Stimulated activated CD4-positive, alpha-beta T cell treated with anti-CD3 and anti-CD28 coated beads, Interleukin-2, amount 100 ng/mL, for 4 hours (primary cell): ENCODE measurements at regions not wholly inside any gene's neighbourhood (a gene's known extent, or its start where the extent isn't known, plus 50 kb on each side); places are given as distances from the start of the nearest gene placed in this dataset.
"Not testable (repeated sequence)": the region's sequence is repeated elsewhere in the genome, so short reads cannot be mapped to it uniquely, and the experiment has no call there.

ENCODE experiments used
- DNase-seq: peaks from one replicate; pipeline ENCODE4 v3.0.0-alpha.2; 2020; ENCODE audit warnings: low read depth

DNA sequence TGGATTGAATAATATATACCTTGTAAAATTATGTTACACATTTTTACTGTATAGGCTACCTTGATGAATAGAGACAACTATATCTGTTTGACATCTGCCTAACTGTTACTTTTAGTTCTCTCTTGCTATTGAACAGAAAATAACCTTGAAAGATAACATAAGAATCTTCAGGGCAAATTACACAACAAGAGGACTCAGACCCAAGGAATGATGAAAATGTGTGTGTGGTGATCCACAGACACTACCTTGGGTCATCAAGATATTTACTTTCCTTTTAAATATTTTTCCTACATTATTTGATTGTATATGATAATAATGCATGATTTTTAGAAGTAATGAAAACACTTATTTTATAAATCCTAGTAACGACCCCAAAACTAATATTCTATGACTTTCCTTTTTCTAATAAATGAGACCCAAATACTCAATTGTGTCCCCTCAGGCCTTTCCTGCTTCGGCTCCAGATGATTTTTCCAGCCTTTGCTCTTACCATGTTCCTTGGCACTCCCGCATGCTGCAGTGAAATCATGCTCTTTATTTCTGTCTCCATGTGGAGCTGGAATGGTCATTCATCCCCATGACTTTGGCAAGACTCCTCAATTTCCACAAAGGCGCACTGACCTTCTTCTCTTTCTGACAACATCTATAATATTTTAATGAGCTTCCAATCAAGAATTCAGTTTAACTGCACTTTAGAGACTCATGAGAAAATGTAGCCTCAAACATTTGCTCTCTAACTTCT is 187.6 kb downstream of the EPM2A start:
- DNase-seq: no peak

DNA sequence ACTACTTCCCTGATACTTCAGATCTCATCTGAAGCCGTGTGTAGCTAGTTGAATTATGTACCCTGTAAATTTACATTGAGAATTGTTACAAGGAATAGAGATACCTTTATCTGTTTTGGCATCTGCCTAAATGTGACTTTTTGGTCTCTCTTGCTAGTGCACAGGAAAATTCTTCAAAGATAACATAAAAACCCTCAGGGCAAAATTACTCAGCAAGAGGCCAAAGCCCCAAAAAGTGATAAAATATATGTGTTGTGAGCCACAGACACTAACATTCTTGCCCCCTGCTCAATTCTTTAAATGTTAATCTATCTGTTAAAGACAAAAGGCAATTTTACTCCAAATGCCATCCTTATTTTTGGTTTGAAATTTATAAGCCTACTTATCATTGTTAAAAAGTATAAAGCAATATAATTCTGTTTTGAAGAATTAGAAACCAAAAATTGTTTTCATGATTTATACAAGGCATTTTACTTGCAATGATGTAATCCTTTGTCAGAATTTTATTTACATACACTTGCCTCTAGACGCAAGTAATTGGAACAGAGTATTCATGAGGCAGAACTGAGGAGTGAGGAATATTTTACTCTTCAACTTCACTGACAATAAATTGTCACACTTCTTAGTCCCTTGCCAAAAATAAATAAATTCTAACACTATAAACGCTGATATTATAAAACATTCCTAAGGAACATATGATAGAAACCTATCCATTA is 186.2 kb downstream of the EPM2A start:
- DNase-seq: no peak

DNA sequence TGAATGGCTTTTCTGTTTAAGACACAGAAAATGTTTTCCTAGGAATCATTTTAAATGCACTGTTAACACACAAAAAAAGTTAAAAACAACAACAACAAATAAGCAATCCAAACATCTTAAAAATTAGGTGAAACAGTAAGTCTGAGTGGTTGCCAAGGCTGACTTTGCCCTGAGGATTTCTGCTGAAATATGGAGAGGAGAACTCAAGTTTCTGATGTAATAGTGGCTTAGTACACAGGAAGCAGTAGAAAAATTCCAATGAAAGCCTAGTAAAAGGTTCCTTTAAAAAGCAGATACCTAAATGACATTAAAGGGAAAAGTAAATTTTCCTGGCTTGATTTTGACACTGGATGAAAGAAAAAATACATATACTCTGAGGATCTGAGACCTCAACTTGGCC is 184.2 kb downstream of the EPM2A start:
- DNase-seq: no peak

DNA sequence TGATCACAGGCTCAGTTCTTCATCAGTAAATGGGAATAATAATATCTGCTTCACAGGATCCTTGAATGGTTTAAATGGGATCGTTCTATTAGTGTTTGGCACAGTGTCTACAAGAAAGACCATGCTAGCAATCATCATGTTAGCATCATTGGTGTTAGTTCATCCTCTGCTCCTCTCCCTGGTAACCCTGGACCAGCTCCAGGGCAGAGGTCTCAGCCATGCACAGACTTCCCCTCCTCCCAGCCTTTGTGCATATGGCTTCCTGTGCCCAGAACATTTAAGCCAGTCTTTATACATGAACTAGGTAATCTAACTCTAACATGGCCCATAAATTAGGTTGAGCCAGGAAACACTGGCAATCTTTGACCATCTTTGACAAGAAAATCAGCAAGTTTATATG is 180.2 kb downstream of the EPM2A start:
- no peak for DNase-seq

DNA sequence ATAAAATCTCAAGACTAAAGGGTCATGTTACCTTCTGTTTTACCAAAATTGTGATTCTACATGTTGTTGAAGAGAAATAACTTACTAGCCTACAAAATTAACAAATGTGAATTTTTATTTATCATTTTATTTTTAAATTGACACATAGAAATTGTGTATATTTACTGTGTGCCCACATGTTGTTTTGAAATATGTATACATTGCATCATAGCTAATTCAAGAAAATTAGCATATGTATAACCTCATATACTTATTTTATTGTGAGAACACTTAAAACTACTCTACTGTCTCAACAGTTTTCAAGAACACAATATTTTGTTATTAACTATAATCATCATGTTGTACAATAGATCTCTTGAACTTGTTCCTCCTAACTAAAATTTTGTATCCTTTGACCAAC is 177.8 kb downstream of the EPM2A start:
- DNase-seq: no peak

DNA sequence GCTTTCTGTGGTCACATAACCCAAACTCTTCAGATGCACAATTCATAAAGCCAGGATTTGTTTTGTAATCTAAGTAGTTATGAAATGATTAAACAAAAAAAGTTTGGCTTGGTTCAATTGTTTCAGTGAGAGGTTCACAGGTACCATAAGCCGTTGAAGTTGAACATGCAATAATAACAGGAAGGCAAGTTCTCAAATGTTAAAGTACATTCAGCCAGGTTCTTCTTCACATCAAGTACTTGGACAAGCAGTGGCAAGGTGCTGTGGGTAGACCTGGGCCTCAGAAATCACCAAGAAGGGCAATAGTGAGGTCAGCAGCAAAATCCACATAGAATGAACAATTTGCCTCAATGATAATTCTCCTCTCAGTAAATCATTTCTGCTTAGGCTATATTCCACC is 175.5 kb downstream of the EPM2A start:
- DNase-seq: no peak

DNA sequence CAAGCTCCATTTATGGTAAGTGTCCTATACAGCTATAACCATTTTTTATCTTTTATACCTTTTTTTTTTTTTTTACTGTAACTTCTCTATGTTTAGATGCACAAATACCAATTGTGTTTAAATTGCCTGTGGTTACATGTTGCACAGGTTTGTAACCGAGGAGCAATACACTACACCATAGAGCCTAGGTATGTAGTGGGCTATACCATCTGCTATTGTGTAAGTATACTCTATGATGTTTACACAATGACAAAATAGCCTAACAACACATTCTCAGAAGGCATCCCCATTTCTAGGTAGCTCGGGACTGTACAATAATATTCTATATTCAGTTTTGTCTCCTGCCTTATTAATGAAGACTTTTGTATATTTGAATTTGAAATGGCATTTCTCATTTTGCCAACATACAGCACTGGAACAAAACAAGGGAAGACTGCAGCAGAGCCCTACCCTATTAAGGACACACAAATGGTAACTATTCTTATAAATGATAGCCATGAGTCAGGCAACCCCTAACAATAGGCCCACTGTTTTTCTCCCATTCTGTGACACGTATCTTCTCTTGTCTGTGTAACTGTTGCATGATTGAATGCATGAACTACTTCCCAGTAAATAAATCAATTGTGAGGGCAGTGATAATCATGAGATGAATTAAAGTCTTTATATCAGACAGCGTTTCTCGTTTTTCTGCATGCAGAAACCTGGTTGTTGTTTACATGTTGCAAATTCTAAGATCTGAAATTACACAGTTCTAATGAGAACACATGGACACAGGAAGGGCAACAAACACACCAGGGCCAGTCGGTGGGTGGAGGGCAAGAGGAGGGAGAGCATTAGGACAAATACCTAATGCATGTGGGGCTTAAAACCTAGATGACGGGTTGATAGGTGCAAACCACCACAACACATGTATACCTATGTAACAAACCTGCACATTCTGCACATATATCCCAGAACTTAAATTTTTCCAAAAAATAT is 173.9 kb downstream of the EPM2A start:
- no peak for DNase-seq

DNA sequence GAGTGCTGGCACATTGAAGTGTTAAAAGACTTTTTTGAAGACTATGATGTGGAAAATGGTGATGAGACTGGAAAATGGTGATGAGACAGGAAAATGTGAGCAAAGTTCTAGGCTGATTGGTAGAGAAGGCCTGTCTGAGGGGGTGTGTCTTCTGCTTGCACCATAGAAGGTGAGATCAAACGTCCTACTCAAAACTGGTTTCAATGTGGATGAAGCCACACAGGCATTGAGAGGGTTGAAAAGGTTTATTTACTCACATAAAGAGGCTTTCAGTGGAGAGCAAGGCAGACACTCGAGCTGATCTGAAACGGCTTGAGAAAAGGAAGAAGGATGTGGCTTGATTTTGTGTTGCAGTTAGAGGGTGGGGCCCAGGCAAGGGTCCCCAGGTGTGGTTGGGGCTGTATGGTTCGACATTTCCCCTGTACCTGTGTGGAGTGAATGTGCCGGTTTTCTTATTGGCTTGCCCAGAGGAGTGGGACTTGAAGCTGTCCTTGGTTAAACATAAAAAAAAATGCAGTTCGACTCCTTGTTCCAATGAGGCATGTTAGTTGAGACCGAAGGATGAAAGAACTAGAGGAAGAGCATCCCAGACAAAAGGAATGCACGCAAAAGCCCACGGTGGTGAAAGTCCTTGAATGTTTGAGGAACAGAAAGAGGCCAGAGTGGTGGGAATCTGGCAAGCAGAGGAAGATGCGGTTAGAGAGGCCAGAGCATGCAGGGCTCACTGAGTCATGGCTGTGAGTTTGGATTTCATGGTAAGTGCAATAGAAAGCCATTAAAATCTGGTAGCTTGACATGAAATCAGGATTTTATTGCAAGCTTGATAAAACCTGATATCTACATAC is 172.3 kb downstream of the EPM2A start:
- no peak for DNase-seq

DNA sequence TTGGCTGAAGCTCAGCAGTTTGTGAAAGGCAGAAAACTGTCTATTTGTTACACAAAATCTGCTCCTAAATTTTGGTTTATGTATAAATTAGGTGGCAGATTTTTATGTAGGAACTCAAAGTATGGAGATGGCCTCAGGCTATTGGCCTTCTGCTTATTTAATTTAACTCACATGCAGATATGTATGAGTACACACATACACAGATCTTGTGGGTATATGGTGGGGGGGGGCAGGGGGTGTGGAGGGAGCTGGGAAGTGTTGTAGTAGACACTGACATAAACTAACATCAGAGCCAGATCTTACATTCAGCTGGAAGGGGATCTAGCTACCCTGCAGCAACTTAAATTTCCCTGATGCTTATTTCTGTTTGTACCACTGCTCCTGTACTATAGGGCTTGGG is 170.8 kb downstream of the EPM2A start:
- no peak for DNase-seq

DNA sequence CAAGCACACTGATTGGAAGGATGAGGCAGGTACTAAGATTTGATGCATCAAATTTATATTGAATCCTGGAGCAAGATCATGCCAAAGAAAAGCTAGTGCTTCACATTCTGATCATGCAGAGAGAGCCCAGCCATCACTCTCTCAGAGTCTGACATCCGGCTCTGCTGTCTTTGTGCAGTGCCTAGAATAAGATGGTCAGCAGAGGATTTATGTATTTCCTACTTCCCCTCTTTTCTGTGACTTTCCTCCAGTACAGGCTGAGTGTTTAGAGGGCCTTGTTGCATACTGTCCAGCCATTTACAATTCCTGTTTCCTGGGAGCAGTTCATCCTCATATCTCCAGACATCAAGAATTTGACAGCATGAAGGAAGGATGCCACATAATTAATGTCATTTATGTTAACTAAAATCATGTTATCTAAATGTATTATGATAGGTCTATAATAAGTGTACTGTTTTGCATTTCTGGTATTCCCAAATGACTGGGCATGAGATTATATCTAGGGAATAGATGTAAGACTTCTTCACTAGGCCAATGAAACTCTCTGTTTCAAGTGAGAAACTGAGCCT is 167.6 kb downstream of the EPM2A start:
- DNase-seq: no peak

DNA sequence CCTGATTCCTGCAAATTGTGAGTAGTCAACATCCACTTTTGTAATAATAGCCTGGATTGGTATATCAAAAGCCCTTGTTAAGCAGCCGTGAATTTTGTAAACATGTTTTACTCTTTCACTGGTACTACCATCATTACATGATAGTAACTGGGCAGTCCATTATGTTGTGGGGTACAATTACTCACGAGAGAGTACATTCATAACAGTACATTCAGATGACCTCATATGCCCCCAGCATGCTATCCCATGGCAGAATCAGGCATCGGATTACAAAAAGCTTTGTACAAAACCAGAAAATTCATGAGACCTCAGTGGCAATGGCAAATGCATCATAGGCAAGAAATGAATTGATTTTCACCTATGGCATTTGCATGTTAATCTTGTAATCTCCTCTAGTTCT is 166.2 kb downstream of the EPM2A start:
- DNase-seq: no peak

DNA sequence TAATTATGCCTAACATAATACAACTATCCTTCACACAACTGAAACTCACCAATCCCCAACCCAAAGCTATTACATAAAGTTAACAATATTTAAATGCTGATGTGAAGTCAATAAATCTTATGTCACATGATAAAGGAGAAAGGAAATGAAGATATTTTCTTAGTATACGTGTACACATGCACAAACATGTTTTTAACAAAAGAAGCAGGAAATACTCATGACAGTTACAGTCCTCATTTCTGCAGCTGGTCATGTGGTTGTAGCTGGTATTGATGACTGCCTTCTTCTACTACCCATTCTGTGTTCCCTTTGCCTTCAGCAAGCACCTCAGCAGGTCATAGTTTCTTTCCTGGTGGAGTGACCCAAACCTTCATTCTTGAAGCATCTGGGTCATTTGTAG is 165.0 kb downstream of the EPM2A start:
- not testable (repeated sequence) for DNase-seq

DNA sequence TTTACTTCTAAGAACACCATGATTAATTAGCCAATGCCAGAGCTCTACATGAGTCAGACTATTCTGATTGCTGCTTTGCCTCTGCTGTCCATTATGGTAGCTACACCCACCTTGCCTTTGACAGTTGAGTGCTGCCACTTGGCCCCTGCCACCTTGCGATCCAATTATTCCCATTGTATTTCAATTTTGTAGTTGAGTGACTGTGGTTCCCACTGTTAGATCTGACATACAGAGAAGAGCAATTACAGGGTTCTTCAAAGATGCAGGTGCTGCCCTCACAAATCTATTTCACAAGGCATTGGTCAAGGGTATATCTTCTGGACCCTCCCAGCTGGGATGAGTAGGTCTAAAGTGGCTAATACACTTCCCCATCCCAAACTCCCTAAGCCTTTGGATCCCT is 161.1 kb downstream of the EPM2A start:
- DNase-seq: not testable (repeated sequence)
